Heart left ventricle (tissue), 16 donors: ENCODE measurements at regions not wholly inside any gene's neighbourhood (a gene's known extent, or its start where the extent isn't known, plus 50 kb on each side); places are given as distances from the start of the nearest gene placed in this dataset.

Experiments used
- ATAC-seq, 4 donors: fragments of 200-7000 bp; cut with Tn5 transposase; one replicate each; pipeline ENCODE4 v1.9.1; 2020 to 2022; ENCODE audit warnings: moderate library complexity in 4 of 4, mild to moderate bottlenecking in 3 of 4, moderate number of reproducible peaks in 1 of 4
- DNase-seq, 5 donors: peaks; one replicate each; pipeline ENCODE4 v3.0.0-alpha.2; 2020
- H3K27ac ChIP-seq, 12 donors: fragments of 200-600 bp; sonication (generic) in 4 of 12; one replicate each; pipeline versions ENCODE4 v1.5.0 to v1.8.0; 2016 to 2022; ENCODE audit warnings: mild to moderate bottlenecking in 2 of 12
- H3K27me3 ChIP-seq, 9 donors: fragments of 200-600 bp; sonication (generic) in 2 of 9; one replicate each; pipeline versions ENCODE4 v1.5.1 to v1.8.0; 2016 to 2022; ENCODE audit warnings: mild to moderate bottlenecking in 3 of 9
- H3K36me3 ChIP-seq, 9 donors: fragments of 200-600 bp; sonication (generic) in 2 of 9; one replicate each; pipeline versions ENCODE4 v1.5.0 to v1.8.0; 2018 to 2022; ENCODE audit warnings: mild to moderate bottlenecking in 2 of 9
- H3K4me1 ChIP-seq, 12 donors: fragments of 200-600 bp; sonication (generic) in 4 of 12; one replicate each; pipeline versions ENCODE4 v1.5.0 to v1.8.0; 2016 to 2022; ENCODE audit warnings: mild to moderate bottlenecking in 3 of 12
- H3K4me3 ChIP-seq, 12 donors: fragments of 200-600 bp; sonication (generic) in 4 of 12; one replicate each; pipeline versions ENCODE4 v1.5.0 to v1.8.0; 2017 to 2022; ENCODE audit warnings: mild to moderate bottlenecking in 9 of 12, moderate library complexity in 4 of 12
- H3K9me3 ChIP-seq, 12 donors: fragments of 200-600 bp; sonication (generic) in 4 of 12; one replicate each; pipeline versions ENCODE4 v1.5.0 to v1.8.0; 2016 to 2022; ENCODE audit warnings: mild to moderate bottlenecking in 1 of 12
- CTCF ChIP-seq, 12 donors: fragments of 200-600 bp; sonication (generic) in 4 of 12; IDR thresholded peaks; one replicate each; pipeline versions ENCODE4 v1.5.0 to v1.8.0; 2018 to 2022; ENCODE audit warnings: antibody characterized with exemption in 12 of 12, mild to moderate bottlenecking in 5 of 12
- POLR2A ChIP-seq, 2 donors: fragments of 450-650 bp; IDR thresholded peaks; one replicate each; pipeline ENCODE4 v1.6.1; 2017; ENCODE audit warnings: antibody characterized with exemption in 2 of 2, mild to moderate bottlenecking in 2 of 2, moderate library complexity in 2 of 2
- whole genome bisulfite sequencing, 4 donors: extraction: QIAGEN DNeasy Blood & Tissue Kit in 2 of 4; methylation state at CpG; one replicate each; pipeline versions ENCODE4 v1.1.5 to v1.1.7; 2013 to 2018; 5-methylcytosine and 5-hydroxymethylcytosine counted together
- intact Hi-C, 10 donors: fragments of 100-400 bp; cut with DNase I; formaldehyde crosslinking; loops; one replicate each; pipeline versions ENCODE4 v1.11.1 to v1.14.2; 2022
- donor health status: ischemic (EF 13 %, LVEDD 7.1; RV severe dilation, severe dysfunction).
- donor health status: healthy with polysubstance abuse.
- donor health status: DM: no; HTN: yes; CAD: no.
- donor health status: DM: no; HTN: no; CAD: no.
- donor health status: ischemic (EF 25% LVEDD 6.9; RV normal size, moderate dysfunction).
- donor health status: ischemic (EF 25% LVEDD 5.7; RV mildly dilated, moderate dysfunction).
- donor health status: healthy.
- donor health status: DM: yes; HTN: yes; CAD: no.
- donor health status: ischemic (EF 35%, LVEDD 5.7; RV mildly dilated, moderate dysfunction).
- donor health status: nonischemic (EF 11% LVEDD 7.7; RV severe dilation, severe dysfunction).
- donor health status: DM: yes; HTN: yes; CAD: no.
- donor health status: PGD.
- donor health status: ischemic (EF 29% LVEDD 5.4; RV normal size, mild dysfunction).
- donor health status: nonischemic (EF 23%, LVEDD 6.1; RV moderate dilation, normal function).

GRCh38 chr12:115343008-115343407, 659.0 kb upstream of the TBX3 start:
- ATAC-seq (no peak), DNase-seq (no peak)
- Histone ChIP-seq H3K27ac (no peak overlapping the region), H3K4me1 (peaks cover 0 to 8% (median 0%) of the 10 kb centered on the region in 12 donors), H3K27me3 (no peaks in the 10 kb centered on the region), H3K4me3 (no peak overlapping the region), H3K9me3 (peaks cover 0 to 18% (median 2%) of the 10 kb centered on the region in 12 donors), H3K36me3 (no peaks in the 10 kb centered on the region)
- WGBS, 4 donors, result 91 to 96% (median 93%) methylated on average over 2 of the region's 2 CpGs
- intact Hi-C loops, result no loop called here
- TF ChIP-seq CTCF (IDR thresholded peaks at IDR 0.05) (no peak), POLR2A (IDR thresholded peaks at IDR 0.05) (no peak)

DNA sequence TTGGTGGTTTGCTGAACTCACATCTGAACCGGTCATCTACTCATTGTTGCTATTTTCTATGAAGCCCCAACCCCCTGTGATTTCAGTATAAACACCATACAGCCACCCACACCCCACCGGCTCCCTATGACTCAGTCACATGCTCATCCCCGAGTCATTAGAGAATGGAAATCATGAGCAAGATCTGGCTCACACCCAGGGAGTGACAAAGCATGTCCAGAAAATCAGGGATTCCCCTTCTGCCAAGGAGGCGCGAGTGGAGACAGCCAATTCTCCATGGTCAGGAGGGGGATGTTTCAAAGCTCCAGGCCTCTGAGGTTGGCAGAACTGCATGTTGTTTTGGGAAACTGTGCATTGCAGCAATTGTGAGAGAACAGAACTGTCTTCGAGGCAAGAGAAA, 657.5 kb upstream of the TBX3 start:
- TF ChIP-seq CTCF (IDR thresholded peaks at IDR 0.05) (no peak), POLR2A (IDR thresholded peaks at IDR 0.05) (no peak)
- H3K27ac ChIP-seq, result peak overlapping the region in 5 of 12 donors; percentile 35 to 75 (median 50)
- WGBS, 4 donors, result 19 to 52% (median 39%) methylated on average over 6 of the region's 6 CpGs

DNA sequence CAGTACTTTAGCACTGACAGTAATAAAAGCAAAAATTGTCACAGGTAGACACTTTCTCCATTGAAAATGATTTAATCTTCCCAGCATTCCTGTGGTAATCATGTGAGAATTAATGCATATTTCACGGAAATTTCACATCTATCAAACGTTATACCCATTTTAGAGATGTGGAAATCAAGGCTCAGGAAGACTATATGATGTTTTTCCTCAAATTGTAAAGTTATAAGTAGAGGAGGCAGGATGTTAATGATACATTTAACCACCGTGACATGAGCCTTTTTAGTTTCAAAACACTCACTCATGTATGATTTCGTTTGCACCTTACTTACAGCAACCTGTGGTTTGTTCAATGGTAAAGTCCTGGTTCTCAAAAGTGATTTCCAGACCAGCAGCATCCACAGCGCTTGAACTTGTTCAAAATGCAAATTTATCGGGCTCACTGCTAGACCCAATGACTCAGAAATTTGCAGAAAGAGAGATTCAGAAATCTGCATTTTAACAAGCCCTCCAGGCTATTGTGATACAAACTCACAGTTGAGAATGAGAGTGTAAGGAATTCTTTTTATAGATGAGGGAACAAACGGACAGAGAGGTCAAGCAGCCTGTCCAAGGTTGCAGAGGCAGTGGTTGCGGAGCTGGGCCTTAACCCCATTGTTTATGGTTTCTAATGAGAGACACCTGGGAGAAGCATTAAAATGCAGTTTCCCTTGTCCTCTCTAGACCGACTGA, 654.8 kb upstream of the TBX3 start:
- no peak for ATAC-seq
- DNase-seq, result no peak
- Histone ChIP-seq H3K36me3 (no peaks in the 10 kb centered on the region), H3K4me3 (no peak overlapping the region), H3K27me3 (no peaks in the 10 kb centered on the region), H3K9me3 (peaks cover 0 to 18% (median 2%) of the 10 kb centered on the region in 12 donors), H3K4me1 (peaks cover 0 to 25% (median 3%) of the 10 kb centered on the region in 12 donors), H3K27ac (peak overlapping the region in 3 of 12 donors; percentile 12 to 65 (median 61))
- intact Hi-C loops, result loop anchor here in 2 of 10 donors (5.0 to 10.0 kb wide), 3 partner anchors 416 to 666 kb away; partner anchors contain the start of gene TBX3 (in 1 of the 2)
- TF ChIP-seq POLR2A (IDR thresholded peaks at IDR 0.05) (no peak), CTCF (IDR thresholded peaks at IDR 0.05) (no peak)
- 76 to 81% (median 79%) methylated on average over 9 of the region's 9 CpGs for WGBS, 4 donors

More for the DNA sequence above, 657.5 kb upstream of the TBX3 start:
- Histone ChIP-seq H3K4me3 (no peak overlapping the region), H3K4me1 (peaks cover 0 to 15% (median 2%) of the 10 kb centered on the region in 12 donors), H3K27me3 (no peaks in the 10 kb centered on the region), H3K9me3 (peaks cover 0 to 18% (median 2%) of the 10 kb centered on the region in 12 donors), H3K36me3 (no peaks in the 10 kb centered on the region)
- DNase-seq, result peak; percentile 66 to 84 (median 71)
- intact Hi-C loops, result no loop called here
- peak; percentile 24 to 78 (median 68) for ATAC-seq
